ENCODE measurements at regions not wholly inside any gene's neighbourhood (a gene's known extent, or its start where the extent isn't known, plus 50 kb on each side); places are given as distances from the start of the nearest gene placed in this dataset.

DNA sequence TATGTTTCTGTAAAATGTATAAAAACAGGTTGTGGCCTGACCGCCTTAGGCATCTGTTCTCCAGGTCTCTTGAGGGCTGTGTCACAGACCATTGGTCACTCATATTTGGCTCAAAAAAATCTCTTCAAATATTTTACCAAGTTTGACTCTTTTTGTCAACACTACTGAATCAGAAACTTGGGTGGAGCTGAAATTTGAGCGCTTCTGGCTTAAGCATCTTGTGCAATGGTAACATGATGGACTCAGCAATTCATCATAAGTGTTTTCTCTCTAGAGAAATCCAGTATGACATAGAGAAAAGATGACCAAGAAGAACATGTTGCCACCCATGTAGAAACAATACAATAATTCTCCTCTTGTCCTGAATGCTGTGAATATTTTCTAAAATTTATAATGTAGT, 387.9 kb downstream of the MAT2B start:
- DNase-seq (ENCODE audit: low spot score): no peak
- H3K9me3 ChIP-seq (ENCODE audit: control insufficient read depth in 4 of 4, low read length in 3 of 4): no peaks in the 10 kb centered on the region
- no peak overlapping the region for H3K27ac ChIP-seq (ENCODE audit: low read depth in 1 of 2, low read length in 2 of 2)
- no peaks in the 10 kb centered on the region for H3K27me3 ChIP-seq (ENCODE audit: control insufficient read depth in 4 of 4, insufficient read depth in 4 of 4, low read length in 3 of 4)
- H3K9ac ChIP-seq (ENCODE audit: low read depth in 1 of 2, low read length in 2 of 2): no peak overlapping the region
- TF ChIP-seq FOXA2 (IDR thresholded peaks at IDR 0.05) (no peak), RXRA (IDR thresholded peaks at IDR 0.05) (no peak), RAD21 (IDR thresholded peaks at IDR 0.05) (no peak), FOXA1 (IDR thresholded peaks at IDR 0.05) (no peak), YY1 (IDR thresholded peaks at IDR 0.05) (no peak), SP1 (IDR thresholded peaks at IDR 0.05) (no peak)
- TF ChIP-seq, protein P1, sequence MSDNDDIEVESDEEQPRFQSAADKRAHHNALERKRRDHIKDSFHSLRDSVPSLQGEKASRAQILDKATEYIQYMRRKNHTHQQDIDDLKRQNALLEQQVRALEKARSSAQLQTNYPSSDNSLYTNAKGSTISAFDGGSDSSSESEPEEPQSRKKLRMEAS (IDR thresholded peaks at IDR 0.05): no peak
- TF ChIP-seq, protein P2, sequence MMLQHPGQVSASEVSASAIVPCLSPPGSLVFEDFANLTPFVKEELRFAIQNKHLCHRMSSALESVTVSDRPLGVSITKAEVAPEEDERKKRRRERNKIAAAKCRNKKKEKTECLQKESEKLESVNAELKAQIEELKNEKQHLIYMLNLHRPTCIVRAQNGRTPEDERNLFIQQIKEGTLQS (IDR thresholded peaks at IDR 0.05): no peak
- no peaks in the 10 kb centered on the region for H3K36me3 ChIP-seq (ENCODE audit: control insufficient read depth in 4 of 4, insufficient read depth in 3 of 4, low read depth in 1 of 4, low read length in 3 of 4)
- no peaks in the 10 kb centered on the region for H3K4me1 ChIP-seq (ENCODE audit: control insufficient read depth in 4 of 4, insufficient read depth in 4 of 4, low read length in 3 of 4)
- 85% methylated on average over 2 of the region's 2 CpGs for WGBS
- no peak overlapping the region for H3K4me3 ChIP-seq (ENCODE audit: low read depth in 1 of 3, low read length in 3 of 3)

DNA sequence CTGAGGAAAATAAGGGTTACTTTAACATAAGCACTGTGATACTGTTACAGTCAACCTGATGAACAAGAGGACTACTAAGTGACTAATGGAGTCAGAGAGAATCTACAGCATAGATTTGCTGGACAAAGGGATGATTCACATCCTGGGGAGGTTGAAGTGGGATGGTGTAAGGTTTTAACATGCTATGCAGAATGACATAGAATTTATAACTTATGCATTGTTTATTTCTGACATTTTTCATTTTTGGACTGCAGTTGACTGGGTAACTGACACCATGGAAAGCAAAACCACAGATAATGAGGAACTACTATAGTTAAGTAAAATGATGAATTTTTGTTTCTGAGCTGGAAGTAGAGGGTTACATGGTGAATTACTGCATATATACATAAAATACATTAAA, 389.2 kb downstream of the MAT2B start:
- Histone ChIP-seq H3K9me3 (ENCODE audit: control insufficient read depth in 4 of 4, low read length in 3 of 4) (no peaks in the 10 kb centered on the region), H3K4me1 (ENCODE audit: control insufficient read depth in 4 of 4, insufficient read depth in 4 of 4, low read length in 3 of 4) (no peaks in the 10 kb centered on the region), H3K36me3 (ENCODE audit: control insufficient read depth in 4 of 4, insufficient read depth in 3 of 4, low read depth in 1 of 4, low read length in 3 of 4) (no peaks in the 10 kb centered on the region), H3K9ac (ENCODE audit: low read depth in 1 of 2, low read length in 2 of 2) (no peak overlapping the region), H3K27ac (ENCODE audit: low read depth in 1 of 2, low read length in 2 of 2) (no peak overlapping the region), H3K27me3 (ENCODE audit: control insufficient read depth in 4 of 4, insufficient read depth in 4 of 4, low read length in 3 of 4) (no peaks in the 10 kb centered on the region), H3K4me3 (ENCODE audit: low read depth in 1 of 3, low read length in 3 of 3) (no peak overlapping the region)
- no peak for DNase-seq (ENCODE audit: low spot score)
- TF ChIP-seq RXRA (IDR thresholded peaks at IDR 0.05) (no peak), SP1 (IDR thresholded peaks at IDR 0.05) (no peak), TAF1 (conservative IDR thresholded peaks at IDR 0.05) (no peak), EGR1 (IDR thresholded peaks at IDR 0.05; ENCODE audit: low read depth in 2 of 2) (no peak), YY1 (IDR thresholded peaks at IDR 0.05) (no peak), RAD21 (IDR thresholded peaks at IDR 0.05) (no peak), HNF4A (conservative IDR thresholded peaks at IDR 0.05) (no peak), FOXA2 (IDR thresholded peaks at IDR 0.05) (no peak), FOXA1 (IDR thresholded peaks at IDR 0.05) (no peak), NR2F2 (IDR thresholded peaks at IDR 0.05) (no peak), JUND (IDR thresholded peaks at IDR 0.05) (no peak), HNF4G (IDR thresholded peaks at IDR 0.05) (no peak)
- TF ChIP-seq, protein P3, sequence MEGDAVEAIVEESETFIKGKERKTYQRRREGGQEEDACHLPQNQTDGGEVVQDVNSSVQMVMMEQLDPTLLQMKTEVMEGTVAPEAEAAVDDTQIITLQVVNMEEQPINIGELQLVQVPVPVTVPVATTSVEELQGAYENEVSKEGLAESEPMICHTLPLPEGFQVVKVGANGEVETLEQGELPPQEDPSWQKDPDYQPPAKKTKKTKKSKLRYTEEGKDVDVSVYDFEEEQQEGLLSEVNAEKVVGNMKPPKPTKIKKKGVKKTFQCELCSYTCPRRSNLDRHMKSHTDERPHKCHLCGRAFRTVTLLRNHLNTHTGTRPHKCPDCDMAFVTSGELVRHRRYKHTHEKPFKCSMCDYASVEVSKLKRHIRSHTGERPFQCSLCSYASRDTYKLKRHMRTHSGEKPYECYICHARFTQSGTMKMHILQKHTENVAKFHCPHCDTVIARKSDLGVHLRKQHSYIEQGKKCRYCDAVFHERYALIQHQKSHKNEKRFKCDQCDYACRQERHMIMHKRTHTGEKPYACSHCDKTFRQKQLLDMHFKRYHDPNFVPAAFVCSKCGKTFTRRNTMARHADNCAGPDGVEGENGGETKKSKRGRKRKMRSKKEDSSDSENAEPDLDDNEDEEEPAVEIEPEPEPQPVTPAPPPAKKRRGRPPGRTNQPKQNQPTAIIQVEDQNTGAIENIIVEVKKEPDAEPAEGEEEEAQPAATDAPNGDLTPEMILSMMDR (IDR thresholded peaks at IDR 0.05; ENCODE audit: low read depth, low read length, missing input control): no peak
- TF ChIP-seq, protein P4, sequence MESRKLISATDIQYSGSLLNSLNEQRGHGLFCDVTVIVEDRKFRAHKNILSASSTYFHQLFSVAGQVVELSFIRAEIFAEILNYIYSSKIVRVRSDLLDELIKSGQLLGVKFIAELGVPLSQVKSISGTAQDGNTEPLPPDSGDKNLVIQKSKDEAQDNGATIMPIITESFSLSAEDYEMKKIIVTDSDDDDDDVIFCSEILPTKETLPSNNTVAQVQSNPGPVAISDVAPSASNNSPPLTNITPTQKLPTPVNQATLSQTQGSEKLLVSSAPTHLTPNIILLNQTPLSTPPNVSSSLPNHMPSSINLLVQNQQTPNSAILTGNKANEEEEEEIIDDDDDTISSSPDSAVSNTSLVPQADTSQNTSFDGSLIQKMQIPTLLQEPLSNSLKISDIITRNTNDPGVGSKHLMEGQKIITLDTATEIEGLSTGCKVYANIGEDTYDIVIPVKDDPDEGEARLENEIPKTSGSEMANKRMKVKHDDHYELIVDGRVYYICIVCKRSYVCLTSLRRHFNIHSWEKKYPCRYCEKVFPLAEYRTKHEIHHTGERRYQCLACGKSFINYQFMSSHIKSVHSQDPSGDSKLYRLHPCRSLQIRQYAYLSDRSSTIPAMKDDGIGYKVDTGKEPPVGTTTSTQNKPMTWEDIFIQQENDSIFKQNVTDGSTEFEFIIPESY (IDR thresholded peaks at IDR 0.05): no peak
- TF ChIP-seq, protein P1 (IDR thresholded peaks at IDR 0.05): no peak
- TF ChIP-seq, protein P2 (IDR thresholded peaks at IDR 0.05): no peak

All from liver (tissue), 8 donors.